ENCODE measurements at regions not wholly inside any gene's neighbourhood (a gene's known extent, or its start where the extent isn't known, plus 50 kb on each side); places are given as distances from the start of the nearest gene placed in this dataset.

DNA sequence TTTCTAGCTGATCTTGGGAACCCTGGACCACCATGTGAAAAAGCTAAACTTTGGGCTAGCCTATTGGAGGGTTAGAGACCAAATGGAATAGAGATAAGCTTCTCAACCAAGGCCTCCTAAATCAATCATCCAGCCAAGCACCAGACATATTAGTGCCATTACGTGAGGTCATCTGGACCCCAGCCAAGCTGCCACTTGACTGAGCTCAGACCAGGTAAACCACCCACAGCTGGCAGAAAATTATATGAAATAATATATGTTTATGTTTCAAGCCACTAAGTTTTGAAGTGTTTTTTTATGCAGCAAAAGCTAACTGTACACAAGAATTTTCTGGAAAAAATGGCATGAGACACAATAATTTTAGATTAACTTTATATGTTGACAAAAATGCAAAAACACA, 82.6 kb upstream of the PCGF5 start:
- DNase-seq (ENCODE audit: low spot score): no peak

DNA sequence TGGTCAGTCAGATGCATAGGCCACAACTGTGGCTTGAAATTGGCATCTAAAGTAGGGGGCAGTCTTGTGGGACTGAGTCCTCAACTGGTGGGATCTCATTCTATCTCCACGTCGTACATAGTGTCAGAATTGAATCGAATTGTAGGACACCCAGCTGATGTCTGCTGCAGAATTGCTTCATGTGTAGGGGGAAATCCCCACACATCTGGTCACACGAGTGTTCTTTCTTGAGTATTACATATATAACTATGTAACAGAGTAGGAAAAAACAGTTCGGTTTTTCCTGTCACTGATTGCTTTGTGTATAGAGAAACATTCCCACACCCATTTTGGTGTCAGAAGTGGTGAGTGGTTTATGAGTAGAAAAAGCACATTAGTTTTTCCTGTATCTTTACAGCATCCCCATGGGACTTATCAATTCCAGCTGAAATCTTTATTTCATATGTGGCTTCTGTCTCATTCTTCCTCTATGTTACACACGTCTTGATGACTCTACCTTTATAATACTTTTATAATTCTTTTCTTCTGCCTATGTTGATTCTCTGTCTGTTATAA, 79.4 kb upstream of the PCGF5 start:
- no peak for DNase-seq (ENCODE audit: low spot score)

DNA sequence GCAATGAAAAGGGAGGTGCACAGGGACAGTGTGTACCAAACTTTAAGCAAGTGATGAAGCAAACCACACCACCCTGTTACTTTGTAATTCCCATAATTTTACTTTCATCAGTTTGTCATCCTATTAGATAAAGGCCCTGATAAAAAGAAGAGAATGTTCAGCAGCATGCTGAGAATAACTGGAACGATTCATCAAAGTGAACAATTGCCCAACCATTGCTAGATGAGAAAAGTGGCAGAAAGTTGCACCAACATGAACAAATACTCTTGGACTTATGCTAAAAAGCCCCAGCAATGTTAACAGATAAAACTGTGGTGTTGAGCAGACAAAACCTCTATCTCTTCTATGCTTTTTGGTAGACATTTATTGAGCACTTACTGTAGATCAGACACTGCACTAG, 75.5 kb upstream of the PCGF5 start:
- DNase-seq (ENCODE audit: low spot score): no peak

DNA sequence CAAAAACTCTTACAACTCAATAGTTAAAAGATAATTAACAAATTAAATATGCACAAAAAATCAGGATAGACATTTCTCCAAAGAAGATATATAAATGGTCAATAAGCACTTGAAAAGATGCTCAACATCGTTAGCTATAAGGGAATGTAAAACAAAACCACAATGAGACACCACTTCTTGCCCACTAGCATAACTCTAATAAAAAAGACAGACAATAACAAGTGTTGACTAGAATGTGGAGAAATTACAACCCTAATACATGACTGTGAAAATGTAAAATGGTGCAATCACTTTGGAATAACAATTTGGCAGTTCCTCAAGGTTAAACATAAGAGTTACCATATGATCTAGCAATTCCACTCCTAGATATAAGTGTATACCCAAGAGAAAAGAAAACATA, 74.3 kb upstream of the PCGF5 start:
- no peak for DNase-seq (ENCODE audit: low spot score)

DNA sequence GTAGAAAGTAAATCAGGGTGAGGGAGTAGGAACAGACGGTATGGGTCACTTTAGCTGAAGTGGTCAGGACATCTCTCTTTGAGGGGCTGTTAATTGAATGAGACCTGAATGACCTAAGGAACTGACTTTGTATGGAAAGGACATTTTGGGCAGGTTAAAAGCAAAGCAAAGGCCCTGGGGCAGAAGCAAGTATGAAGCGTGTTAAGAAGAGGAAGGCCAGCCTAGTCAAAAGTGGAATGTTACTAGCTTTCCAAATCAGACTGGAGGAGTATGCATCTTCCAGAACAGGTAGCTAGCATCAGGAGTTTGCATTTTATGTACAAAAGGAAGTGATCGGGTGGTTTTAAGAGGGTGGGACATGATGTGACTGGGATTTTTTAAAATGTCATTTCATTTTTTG, 70.9 kb upstream of the PCGF5 start:
- no peak for DNase-seq (ENCODE audit: low spot score)

DNA sequence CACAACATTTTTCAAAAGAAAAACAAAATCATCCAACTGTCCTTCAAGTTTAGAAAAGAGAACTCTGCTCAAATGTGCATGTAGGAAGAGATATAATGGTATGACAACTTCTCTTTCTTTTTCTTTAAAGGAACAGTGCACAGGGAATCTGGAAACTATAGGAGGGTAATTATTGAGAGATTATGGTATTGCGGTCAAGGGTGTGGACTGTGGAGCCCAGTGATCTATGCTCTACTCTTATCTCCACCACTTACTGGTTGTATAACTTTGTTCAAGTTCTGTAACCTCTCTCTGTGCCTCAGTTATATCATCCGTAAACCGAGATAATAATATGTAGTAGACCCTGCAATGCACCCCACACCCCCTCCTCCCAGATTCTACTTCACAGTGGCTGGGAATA, 69.8 kb upstream of the PCGF5 start:
- DNase-seq (ENCODE audit: low spot score): no peak

DNA sequence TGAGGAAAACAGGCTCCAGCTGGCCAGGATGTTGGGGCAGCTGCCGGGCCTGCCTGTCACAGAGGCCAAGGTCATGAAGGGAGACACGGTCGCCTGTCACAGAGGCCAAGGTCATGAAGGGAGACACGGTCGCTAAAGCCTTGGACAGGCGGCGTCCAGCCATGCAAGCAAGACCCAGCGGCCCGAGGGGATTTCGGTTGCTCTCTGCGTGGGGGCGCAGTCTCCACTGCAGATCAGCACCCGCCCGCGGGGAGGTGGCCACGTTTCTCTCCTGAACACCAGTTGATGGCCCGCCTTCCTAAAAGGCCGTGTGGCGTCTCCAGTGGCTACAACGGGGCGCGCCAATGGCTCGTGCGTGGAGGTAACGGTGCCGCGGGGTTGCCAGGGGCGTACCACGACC, 67.0 kb upstream of the PCGF5 start:
- DNase-seq (ENCODE audit: low spot score): no peak

DNA sequence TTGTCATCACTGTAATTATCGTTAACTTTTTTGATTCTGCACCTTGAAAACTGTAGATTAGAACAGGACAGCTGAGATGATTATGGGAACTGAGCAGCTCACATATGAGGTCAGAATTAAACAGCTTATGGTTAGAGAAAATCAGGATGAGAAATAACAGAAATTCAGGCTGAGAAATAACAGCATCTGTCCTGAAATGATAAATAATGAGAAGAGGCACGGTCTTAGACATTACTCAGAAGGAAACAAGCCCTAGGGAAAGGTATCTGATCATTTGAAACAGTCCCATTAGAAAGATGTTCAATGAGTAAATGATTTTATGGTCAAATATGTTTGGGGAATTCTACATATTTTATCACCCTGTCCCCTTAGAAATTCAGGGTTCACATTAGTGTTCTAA, 65.6 kb upstream of the PCGF5 start:
- DNase-seq (ENCODE audit: low spot score): no peak

DNA sequence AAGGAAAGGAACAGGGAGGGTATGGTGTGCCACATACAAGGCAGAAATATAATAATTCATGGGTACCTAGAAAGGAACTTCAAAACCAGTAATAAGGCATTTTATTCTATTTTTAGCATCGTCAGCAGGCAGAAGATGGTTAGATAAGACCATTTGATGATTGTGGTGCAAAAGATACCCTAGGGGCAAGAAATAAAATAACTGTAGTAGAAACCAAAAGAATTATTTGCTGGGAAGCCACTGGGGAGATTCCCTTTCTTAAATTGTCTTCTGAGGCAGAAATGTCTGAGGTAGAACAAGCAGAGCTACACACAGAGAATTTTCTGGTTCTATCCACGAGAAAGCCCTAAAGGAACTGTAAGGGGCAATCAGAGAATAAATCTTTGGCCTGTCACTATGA, 64.3 kb upstream of the PCGF5 start:
- no peak for DNase-seq (ENCODE audit: low spot score)

DNA sequence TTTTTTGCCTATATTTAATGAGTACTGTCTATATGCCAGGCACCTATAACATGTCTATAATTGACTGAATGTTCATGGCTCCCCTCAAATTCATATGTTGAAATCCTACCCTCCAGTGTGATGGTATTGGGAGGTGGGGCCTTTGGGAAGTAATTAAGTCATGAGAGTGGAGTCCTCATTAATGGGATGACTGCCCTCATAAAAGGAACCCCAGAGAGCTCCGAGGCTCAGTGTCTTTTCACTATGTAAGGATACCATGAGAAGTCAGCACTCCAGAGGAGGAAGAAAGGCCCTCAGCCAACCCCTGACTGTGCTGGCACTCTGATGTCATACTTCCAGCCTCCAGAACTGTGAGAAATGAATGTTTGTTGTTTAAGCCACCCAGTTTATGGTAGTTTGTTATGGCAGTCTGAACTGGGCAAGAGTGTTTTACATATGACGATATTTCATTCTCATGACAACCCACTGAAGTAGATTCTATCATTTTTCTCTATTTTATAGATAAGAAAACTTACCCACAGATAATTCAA, 61.1 kb upstream of the PCGF5 start:
- DNase-seq (ENCODE audit: low spot score): no peak

DNA sequence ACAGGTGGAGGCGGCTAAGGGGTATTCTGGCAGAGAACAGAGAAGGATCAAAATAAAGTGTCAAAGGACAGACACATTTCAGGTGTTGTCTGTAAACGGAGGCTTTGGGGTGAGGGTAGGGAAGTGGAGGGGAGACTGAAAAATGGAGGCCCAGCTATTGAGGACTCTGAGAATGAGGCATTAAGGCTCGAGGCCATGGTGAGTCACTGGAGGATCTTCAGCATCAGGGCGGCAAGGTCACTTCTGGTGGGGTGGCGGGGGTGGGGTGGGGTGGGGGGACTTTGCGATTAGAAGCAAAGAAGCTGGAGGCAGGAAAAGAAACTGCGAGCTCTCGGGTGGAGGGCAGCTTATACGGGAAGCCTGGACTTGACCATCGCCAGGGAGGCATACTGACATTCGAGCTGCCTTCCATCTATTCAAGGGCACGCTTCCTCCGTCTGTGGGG, 58.4 kb upstream of the PCGF5 start:
- DNase-seq (ENCODE audit: low spot score): no peak

DNA sequence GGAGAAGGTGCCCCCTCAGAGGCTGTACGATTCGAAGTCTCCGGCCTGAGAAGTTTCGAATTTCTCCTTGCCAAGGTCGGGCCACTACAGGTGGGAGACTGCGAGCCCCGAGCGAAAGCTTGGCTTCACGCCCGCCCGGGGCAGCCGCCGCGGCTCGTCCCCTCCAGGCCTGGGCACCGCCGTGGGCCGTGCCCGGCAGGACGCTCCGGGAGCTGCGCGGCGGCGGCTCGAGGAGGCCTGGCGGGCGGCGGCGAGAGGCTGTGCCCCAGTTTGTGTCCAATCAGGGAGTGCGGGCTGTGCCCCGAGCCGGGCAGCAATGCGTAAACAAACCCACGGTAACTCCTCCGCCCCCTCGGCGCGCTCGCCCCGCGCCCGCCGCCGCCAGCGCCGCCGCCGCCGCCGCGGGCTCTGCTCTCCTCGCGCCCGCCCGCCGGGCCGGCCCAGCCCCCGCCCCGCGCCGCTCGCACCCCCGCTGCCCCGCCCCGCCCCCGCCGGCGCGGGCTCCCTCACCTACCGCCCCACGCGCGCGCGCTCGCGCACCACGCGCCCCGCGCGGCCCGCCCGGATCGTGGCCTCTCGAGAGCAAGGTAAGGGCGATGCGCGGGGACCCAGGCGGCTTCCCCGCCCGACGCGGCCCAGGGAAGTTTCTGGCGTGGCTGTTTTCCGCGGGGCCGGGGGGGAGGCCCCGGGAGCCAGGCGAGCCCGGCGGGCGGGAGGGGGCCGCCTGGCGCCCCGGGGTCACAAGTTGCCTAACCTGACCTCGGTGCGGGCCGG, 57.8 kb upstream of the PCGF5 start:
- DNase-seq (ENCODE audit: low spot score): peak; percentile 62

DNA sequence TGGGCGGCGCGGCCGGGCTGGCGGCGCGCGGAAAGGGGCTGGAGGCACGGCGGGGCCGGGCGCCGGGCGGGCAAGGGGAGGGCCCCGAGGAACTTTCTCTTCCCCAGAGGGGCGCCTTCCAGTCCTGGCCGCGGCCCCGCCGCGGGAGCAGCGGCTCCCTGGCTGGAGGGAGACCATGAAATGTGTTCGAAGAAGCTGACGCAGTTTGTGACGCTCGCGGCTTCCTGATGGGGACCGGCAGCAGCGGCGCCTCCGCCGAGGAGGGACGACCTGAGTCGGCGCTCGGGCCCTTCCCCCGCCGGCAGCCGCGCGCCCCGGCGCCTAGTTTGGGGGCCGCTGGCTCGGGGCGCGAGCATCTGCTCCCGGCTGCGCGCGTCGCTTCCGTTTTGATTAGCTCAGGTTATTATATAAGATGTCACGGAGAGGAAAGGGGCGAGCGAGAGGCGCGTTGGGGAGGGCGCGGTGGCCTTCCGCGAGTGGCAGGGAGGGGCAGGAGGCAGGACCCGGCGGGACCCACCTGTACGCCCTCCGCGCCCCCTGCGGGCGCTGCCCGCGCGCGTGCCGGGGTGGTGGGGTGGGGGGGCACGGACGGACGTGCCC, 57.1 kb upstream of the PCGF5 start:
- DNase-seq (ENCODE audit: low spot score): peak; percentile 58

DNA sequence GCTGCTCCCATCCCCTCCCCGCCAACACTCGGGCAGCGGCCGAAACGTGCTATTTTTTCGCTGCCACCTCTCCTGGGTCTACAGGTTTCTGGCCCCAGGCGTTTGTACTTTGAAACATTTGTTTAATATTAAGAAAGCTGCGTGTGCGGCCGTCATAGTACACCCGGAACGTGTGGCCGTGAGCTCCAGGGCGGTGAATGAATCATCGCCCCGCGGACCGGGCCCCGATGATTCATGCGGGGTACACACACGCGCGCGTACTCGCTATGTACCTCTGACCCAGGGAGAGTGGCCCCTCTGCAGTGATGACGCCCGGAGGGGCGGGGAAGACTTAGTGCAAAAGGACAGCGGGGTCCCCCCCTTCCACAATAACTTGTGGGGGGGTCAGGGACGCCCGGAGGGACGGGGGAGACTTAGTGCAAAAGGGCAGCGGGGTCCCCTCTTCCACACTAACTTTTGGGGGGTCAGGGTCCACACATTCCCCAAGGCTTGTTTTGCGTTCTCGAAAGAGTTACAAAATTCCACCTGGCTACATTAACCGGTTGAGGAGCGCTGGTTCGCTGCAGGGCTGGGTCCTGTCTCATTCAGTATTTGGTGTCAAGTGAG, 56.5 kb upstream of the PCGF5 start:
- no peak for DNase-seq (ENCODE audit: low spot score)

DNA sequence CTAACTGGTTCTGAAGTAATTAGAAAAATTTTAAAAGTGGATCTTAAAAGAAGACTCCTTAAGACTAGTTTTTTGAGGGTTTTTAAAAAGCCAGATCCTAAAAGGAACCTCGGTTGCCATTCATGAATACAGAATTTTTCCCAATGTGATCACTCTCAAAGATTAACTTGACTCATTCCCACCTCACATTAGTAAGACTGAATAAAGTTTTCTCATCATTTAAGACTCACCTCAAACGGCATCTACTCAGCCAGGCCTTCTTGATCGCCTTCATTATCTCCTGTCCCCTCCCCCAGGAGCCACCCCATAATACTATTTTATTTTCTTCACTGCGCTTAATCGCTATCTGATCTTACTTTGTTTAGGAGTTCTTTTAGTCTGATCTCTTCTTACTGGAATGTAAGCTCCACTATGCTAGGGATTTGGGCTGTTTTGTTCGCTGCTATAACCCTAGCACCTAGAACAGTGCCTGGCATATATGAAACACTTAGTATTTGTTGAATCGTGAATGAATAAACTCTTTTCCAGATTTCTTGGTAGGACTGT, 55.9 kb upstream of the PCGF5 start:
- no peak for DNase-seq (ENCODE audit: low spot score)

DNA sequence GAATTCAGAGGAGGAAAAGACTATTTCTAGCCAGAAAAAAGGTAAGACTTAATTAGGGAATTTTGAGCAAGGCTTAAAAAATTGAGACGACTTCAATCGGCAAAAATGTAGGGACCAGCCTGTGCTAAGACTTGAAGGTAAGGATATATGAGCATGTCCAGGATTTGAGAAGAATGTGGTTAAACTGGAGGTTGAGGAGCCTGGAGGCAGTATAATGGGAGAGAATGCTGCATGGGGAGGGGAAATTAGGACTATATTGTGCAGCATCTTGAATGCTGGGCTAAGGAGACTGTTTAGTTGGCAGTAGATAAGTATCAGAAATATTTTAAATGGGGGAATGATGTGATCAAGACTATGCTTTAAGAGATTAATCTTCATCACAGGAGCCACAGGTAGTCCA, 53.1 kb upstream of the PCGF5 start:
- DNase-seq (ENCODE audit: low spot score): no peak

DNA sequence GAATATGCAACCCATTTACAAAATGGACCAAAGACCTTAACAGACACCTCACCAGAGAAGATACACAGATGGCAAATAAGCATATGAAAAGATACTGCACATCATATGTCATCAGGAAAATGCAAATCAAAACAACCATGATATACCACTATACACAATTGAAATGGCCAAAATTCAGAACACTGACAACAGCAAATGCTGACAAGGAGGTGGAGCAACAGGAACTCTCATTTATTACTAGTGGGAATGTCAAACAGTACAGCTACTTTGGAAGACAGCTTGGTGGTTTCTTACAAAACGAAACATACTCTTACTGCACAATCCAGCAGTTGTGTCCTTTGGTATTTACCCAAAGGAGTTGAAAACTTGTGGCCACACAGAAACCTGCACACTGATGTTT, 50.0 kb upstream of the PCGF5 start:
- DNase-seq (ENCODE audit: low spot score): no peak
